Dendritic cell treated with granulocyte-macrophage colony-stimulating factor and Interleukin-4, amounts not matched to agents 40 ng/mL and 50 ng/mL, for 4 days (primary cell): ENCODE measurements at regions not wholly inside any gene's neighbourhood (a gene's known extent, or its start where the extent isn't known, plus 50 kb on each side); places are given as distances from the start of the nearest gene placed in this dataset.

Source experiments
- H3K27ac Mint-ChIP-seq: one replicate; pipeline ENCODE4 v1.8.0; 2022; ENCODE audit warnings: mild to moderate bottlenecking, mixed read lengths
- H3K27me3 Mint-ChIP-seq: one replicate; pipeline ENCODE4 v1.8.0; 2022; ENCODE audit warnings: mild to moderate bottlenecking, mixed read lengths
- H3K36me3 Mint-ChIP-seq: one replicate; pipeline ENCODE4 v1.8.0; 2022; ENCODE audit warnings: low read depth, mixed read lengths
- H3K4me1 Mint-ChIP-seq: one replicate; pipeline ENCODE4 v1.8.0; 2022; ENCODE audit warnings: low read depth, mixed read lengths
- H3K4me3 Mint-ChIP-seq: one replicate; pipeline ENCODE4 v1.8.0; 2022; ENCODE audit warnings: mild to moderate bottlenecking, moderate library complexity, mixed read lengths
- H3K9me3 Mint-ChIP-seq: one replicate; pipeline ENCODE4 v1.8.0; 2022; ENCODE audit warnings: mixed read lengths
- intact Hi-C: fragments of 100-400 bp; cut with micrococcal nuclease; formaldehyde crosslinking; loops from one replicate; pipeline ENCODE4 v1.15.0; 2022

GRCh38 chr7:18341756-18342155, 153.8 kb upstream of the HDAC9 start:
- H3K36me3 Mint-ChIP-seq = peaks cover 14% of the 10 kb centered on the region
- H3K4me1 Mint-ChIP-seq = peaks cover 22% of the 10 kb centered on the region
- H3K4me3 Mint-ChIP-seq = no peak overlapping the region
- H3K27ac Mint-ChIP-seq = peak overlapping the region; percentile 13
- intact Hi-C loops = loop anchor here (10.0 kb wide), 1 partner anchor 763 kb away; no protein-coding TSS in a partner anchor
- H3K9me3 Mint-ChIP-seq = peaks cover 16% of the 10 kb centered on the region
- H3K27me3 Mint-ChIP-seq = no peaks in the 10 kb centered on the region

- no peaks in the 10 kb centered on the region for H3K27me3 Mint-ChIP-seq
- no peak overlapping the region for H3K4me3 Mint-ChIP-seq
- peaks cover 17% of the 10 kb centered on the region for H3K4me1 Mint-ChIP-seq
These were observed 152.5 kb upstream of the HDAC9 start for GRCh38 chr7:18343047-18343446.

DNA sequence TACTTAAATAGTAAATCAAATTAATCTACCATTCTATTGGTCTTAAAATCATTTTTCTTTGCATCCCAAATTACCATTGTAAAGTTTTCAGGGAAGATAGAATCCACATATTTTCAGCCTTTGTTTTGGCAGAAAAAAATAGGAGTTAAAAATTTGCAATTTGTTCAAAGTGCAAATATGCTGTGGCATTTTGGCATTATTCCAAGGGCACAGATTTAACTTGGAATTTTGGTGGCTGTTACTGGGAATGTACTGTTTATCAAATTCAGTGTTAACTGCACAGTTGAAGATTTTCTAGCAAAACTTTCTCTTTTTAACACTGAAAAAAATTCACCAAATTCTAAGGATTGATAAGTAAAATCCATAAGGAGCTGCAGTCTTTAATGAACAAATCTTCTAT, 151.0 kb upstream of the HDAC9 start:
- H3K4me1 Mint-ChIP-seq = peaks cover 12% of the 10 kb centered on the region

More at GRCh38 chr7:18343047-18343446, 152.5 kb upstream of the HDAC9 start:
- H3K9me3 Mint-ChIP-seq = peaks cover 16% of the 10 kb centered on the region
- no peak overlapping the region for H3K27ac Mint-ChIP-seq
- peaks cover 14% of the 10 kb centered on the region for H3K36me3 Mint-ChIP-seq
- intact Hi-C loops = loop anchor here (10.0 kb wide), 1 partner anchor 762 kb away; no protein-coding TSS in a partner anchor

GRCh38 chr7:18345641-18346234, 149.8 kb upstream of the HDAC9 start:
- Mint-ChIP-seq H3K9me3 (peaks cover 7% of the 10 kb centered on the region), H3K4me3 (no peak overlapping the region), H3K27ac (no peak overlapping the region), H3K27me3 (no peaks in the 10 kb centered on the region), H3K36me3 (peaks cover 8% of the 10 kb centered on the region), H3K4me1 (peaks cover 7% of the 10 kb centered on the region)
- intact Hi-C loops = loop anchor here (1.0 to 10.0 kb wide), 5 partner anchors 133 to 759 kb away; no protein-coding TSS in a partner anchor

More for the DNA sequence above, 151.0 kb upstream of the HDAC9 start:
- H3K36me3 Mint-ChIP-seq = peaks cover 14% of the 10 kb centered on the region
- no peak overlapping the region for H3K4me3 Mint-ChIP-seq
- H3K27ac Mint-ChIP-seq = no peak overlapping the region
- intact Hi-C loops = loop anchor here (10.0 kb wide), 1 partner anchor 760 kb away; no protein-coding TSS in a partner anchor
- peaks cover 16% of the 10 kb centered on the region for H3K9me3 Mint-ChIP-seq
- no peaks in the 10 kb centered on the region for H3K27me3 Mint-ChIP-seq

GRCh38 chr7:18347170-18347569, 148.4 kb upstream of the HDAC9 start:
- H3K4me3 Mint-ChIP-seq = no peak overlapping the region
- no peaks in the 10 kb centered on the region for H3K27me3 Mint-ChIP-seq
- peaks cover 2% of the 10 kb centered on the region for H3K4me1 Mint-ChIP-seq
- H3K9me3 Mint-ChIP-seq = no peaks in the 10 kb centered on the region
- H3K27ac Mint-ChIP-seq = no peak overlapping the region
- H3K36me3 Mint-ChIP-seq = no peaks in the 10 kb centered on the region
- intact Hi-C loops = loop anchor here (2.0 to 10.0 kb wide), 4 partner anchors 135 to 758 kb away; no protein-coding TSS in a partner anchor

DNA sequence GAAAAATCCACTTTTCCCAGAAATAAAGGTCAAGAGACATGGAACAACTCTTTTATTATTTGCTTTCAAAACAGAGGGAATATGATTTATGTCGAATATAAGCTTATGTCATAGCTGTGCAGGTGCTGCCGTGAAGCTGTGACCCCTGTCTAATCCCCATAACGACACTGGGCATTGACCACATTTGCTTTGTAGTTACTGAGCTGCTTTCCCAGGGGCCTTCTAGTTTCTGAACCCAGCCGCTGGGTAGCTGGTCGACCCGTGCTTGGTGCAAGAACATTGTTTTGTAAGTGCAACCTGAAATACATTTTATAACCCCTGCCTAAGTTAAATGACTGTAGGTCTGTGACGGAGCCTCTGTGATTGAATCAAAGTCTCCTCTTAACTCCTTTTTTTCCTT, 144.9 kb upstream of the HDAC9 start:
- Mint-ChIP-seq H3K4me3 (no peak overlapping the region), H3K36me3 (no peaks in the 10 kb centered on the region), H3K27me3 (no peaks in the 10 kb centered on the region), H3K4me1 (peaks cover 4% of the 10 kb centered on the region), H3K9me3 (no peaks in the 10 kb centered on the region), H3K27ac (no peak overlapping the region)
- intact Hi-C loops = loop anchor here (5.0 to 10.0 kb wide), 4 partner anchors 144 to 1317 kb away; partner anchors contain the start of gene HDAC9

- H3K9me3 Mint-ChIP-seq = no peaks in the 10 kb centered on the region
- no peak overlapping the region for H3K27ac Mint-ChIP-seq
- intact Hi-C loops = loop anchor here (1.0 to 10.0 kb wide), 7 partner anchors 142 to 1315 kb away; partner anchors contain the start of gene HDAC9
- H3K4me1 Mint-ChIP-seq = peaks cover 20% of the 10 kb centered on the region
- no peaks in the 10 kb centered on the region for H3K27me3 Mint-ChIP-seq
- H3K4me3 Mint-ChIP-seq = no peak overlapping the region
- H3K36me3 Mint-ChIP-seq = no peaks in the 10 kb centered on the region
These were observed 143.0 kb upstream of the HDAC9 start for GRCh38 chr7:18352339-18353255.

GRCh38 chr7:18353339-18353738, 142.2 kb upstream of the HDAC9 start:
- Mint-ChIP-seq H3K4me3 (no peak overlapping the region), H3K27me3 (no peaks in the 10 kb centered on the region)

DNA sequence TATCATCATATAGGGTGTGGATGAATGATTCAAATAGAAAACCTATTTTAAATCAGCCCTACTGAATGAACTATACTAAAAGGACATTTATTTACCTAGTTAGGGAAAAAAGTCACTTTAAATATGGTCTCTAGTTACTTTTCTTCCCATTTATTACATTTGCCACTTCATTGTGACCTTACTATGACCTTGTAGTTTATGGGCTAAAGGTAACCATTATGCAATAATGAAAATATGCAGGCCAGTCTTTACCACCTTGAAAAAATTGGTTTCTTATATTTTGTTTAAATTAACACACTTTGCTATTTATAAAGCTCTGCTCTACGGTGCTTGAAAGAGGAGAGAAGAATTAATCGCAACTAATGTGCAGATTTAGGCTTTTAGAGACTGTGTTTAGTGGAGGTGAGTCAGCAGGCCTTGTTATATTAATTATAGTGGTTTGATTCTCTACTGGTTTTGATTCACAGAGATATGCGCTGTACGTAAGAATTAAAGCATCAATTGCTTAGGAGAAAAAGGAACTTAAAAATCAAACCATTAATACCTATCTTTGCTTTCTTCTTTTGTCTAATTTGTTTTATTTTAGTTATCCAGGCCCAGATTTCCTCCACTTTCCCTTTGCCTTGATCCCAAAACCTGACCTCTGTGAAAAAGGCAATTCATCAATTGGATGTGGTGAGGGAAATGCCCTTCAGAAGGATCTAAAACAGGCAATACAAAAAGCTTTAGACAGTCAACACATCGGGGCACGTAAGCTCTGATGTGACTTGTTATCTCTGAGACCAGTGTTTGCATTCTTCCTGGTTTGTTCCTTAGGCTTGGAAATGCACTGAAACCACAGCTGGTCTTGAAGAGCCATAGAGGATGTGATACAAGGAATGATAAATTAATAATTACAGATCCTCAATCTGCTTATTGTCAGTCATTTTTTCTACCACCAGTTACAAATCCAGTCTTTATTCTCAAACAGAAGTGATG, 141.2 kb upstream of the HDAC9 start:
- H3K4me3 Mint-ChIP-seq = no peak overlapping the region
- no peaks in the 10 kb centered on the region for H3K9me3 Mint-ChIP-seq
- no peak overlapping the region for H3K27ac Mint-ChIP-seq
- intact Hi-C loops = loop anchor here (5.0 to 10.0 kb wide), 5 partner anchors 38 to 1313 kb away; partner anchors contain the start of gene HDAC9
- no peaks in the 10 kb centered on the region for H3K36me3 Mint-ChIP-seq
- peaks cover 26% of the 10 kb centered on the region for H3K4me1 Mint-ChIP-seq
- H3K27me3 Mint-ChIP-seq = no peaks in the 10 kb centered on the region

More at GRCh38 chr7:18353339-18353738, 142.2 kb upstream of the HDAC9 start:
- Mint-ChIP-seq H3K9me3 (no peaks in the 10 kb centered on the region), H3K36me3 (no peaks in the 10 kb centered on the region), H3K27ac (no peak overlapping the region), H3K4me1 (peaks cover 26% of the 10 kb centered on the region)
- intact Hi-C loops = loop anchor here (2.0 to 10.0 kb wide), 6 partner anchors 141 to 1314 kb away; partner anchors contain the start of gene HDAC9

GRCh38 chr7:18356191-18356645, 139.3 kb upstream of the HDAC9 start:
- Mint-ChIP-seq H3K4me3 (peak overlapping the region; percentile 9), H3K4me1 (peaks cover 36% of the 10 kb centered on the region), H3K27me3 (no peaks in the 10 kb centered on the region), H3K9me3 (no peaks in the 10 kb centered on the region), H3K27ac (peak overlapping the region; percentile 73), H3K36me3 (no peaks in the 10 kb centered on the region)
- intact Hi-C loops = loop anchor here (5.0 to 10.0 kb wide), 3 partner anchors 36 to 1089 kb away; partner anchors contain the start of gene HDAC9

DNA sequence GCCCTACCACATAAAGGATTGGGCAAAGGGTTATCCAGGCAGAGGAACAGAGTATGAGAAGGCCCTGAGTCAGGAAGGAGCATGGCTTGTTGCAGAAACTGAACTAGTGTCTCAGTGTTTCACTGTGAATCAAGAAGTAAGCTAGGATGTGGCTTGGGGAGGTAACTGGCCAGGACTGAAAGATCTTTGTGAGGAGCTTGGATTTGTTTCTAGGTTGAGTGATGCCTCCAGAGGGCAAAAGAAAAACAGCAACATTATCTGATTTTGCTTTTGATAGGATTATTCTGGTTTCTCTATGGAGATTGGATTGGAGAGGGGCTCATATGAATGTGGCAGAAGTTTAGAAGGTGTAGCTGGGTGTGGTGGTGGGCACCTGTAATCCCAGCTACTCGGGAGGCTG, 137.9 kb upstream of the HDAC9 start:
- Mint-ChIP-seq H3K36me3 (no peaks in the 10 kb centered on the region), H3K27me3 (no peaks in the 10 kb centered on the region), H3K4me1 (peaks cover 40% of the 10 kb centered on the region), H3K27ac (peak overlapping the region; percentile 62), H3K4me3 (no peak overlapping the region), H3K9me3 (no peaks in the 10 kb centered on the region)
- intact Hi-C loops = loop anchor here (5.0 to 10.0 kb wide), 3 partner anchors 35 to 1087 kb away; partner anchors contain the start of gene HDAC9

GRCh38 chr7:18361756-18362155, 133.8 kb upstream of the HDAC9 start:
- H3K27ac Mint-ChIP-seq = no peak overlapping the region
- no peak overlapping the region for H3K4me3 Mint-ChIP-seq
- intact Hi-C loops = no loop called here
- H3K27me3 Mint-ChIP-seq = no peaks in the 10 kb centered on the region
- peaks cover 27% of the 10 kb centered on the region for H3K4me1 Mint-ChIP-seq
- no peaks in the 10 kb centered on the region for H3K9me3 Mint-ChIP-seq
- H3K36me3 Mint-ChIP-seq = no peaks in the 10 kb centered on the region
